GM23338 (cell line): ENCODE measurements at regions not wholly inside any gene's neighbourhood (a gene's known extent, or its start where the extent isn't known, plus 50 kb on each side); places are given as distances from the start of the nearest gene placed in this dataset.
A peak's percentile ranks its signal among the peaks of the same experiment; 100 is the strongest.

ENCODE experiments used
- ATAC-seq: fragments of 200-7000 bp; cut with Tn5 transposase; 3 replicates; pipeline ENCODE4 v1.9.1; 2020
- DNase-seq: peaks from one replicate; pipeline ENCODE4 v3.0.0-alpha.2; 2015; ENCODE audit warnings: low spot score
- H2AFZ ChIP-seq: fragments of 200-600 bp; sonication (generic); 2 replicates; pipeline ENCODE4 v1.8.0; 2016; ENCODE audit warnings: antibody characterized with exemption, mild to moderate bottlenecking, moderate library complexity
- H3F3A ChIP-seq: fragments of 200-600 bp; sonication (generic); replicated peaks from 2 replicates; pipeline ENCODE4 v1.8.0; 2017; ENCODE audit warnings: antibody characterized with exemption, mixed run types, low read depth
- H3K27ac ChIP-seq: fragments of 200-600 bp; sonication (generic); 2 replicates; pipeline ENCODE4 v1.6.1; 2016; ENCODE audit warnings: low read depth
- H3K27me3 ChIP-seq: fragments of 200-600 bp; sonication (generic); 2 replicates; pipeline ENCODE4 v1.8.0; 2016; ENCODE audit warnings: mild to moderate bottlenecking, mixed run types, moderate library complexity; ENCODE audit not compliant: insufficient read depth
- H3K36me3 ChIP-seq: fragments of 200-600 bp; sonication (generic); 2 replicates; pipeline ENCODE4 v1.8.0; 2016; ENCODE audit warnings: mild to moderate bottlenecking; ENCODE audit not compliant: insufficient read depth
- H3K4me1 ChIP-seq: fragments of 200-600 bp; sonication (generic); 2 replicates; pipeline ENCODE4 v1.8.0; 2016; ENCODE audit warnings: mild to moderate bottlenecking, moderate library complexity; ENCODE audit not compliant: insufficient read depth
- H3K4me2 ChIP-seq: fragments of 200-600 bp; sonication (generic); 2 replicates; pipeline ENCODE4 v1.7.1; 2017; ENCODE audit warnings: mixed run types
- H3K4me3 ChIP-seq: fragments of 200-600 bp; sonication (generic); 2 replicates; pipeline ENCODE4 v1.6.1; 2016; ENCODE audit warnings: mixed run types
- H3K79me2 ChIP-seq: fragments of 200-600 bp; sonication (generic); replicated peaks from 2 replicates; pipeline ENCODE4 v1.8.0; 2017; ENCODE audit warnings: mild to moderate bottlenecking; ENCODE audit not compliant: insufficient read depth
- H3K9me2 ChIP-seq: fragments of 200-600 bp; sonication (generic); 2 replicates; pipeline ENCODE4 v1.8.0; 2017; ENCODE audit not compliant: insufficient read depth
- H4K20me1 ChIP-seq: fragments of 200-600 bp; sonication (generic); replicated peaks from 2 replicates; pipeline ENCODE4 v1.8.0; 2017; ENCODE audit warnings: mild to moderate bottlenecking; ENCODE audit not compliant: insufficient read depth
- H3K27ac Mint-ChIP-seq: 2 replicates; pipeline ENCODE4 v1.8.0; 2020; ENCODE audit warnings: inconsistent platforms, mild to moderate bottlenecking, moderate library complexity, mixed read lengths
- H3K27me3 Mint-ChIP-seq: 3 replicates; pipeline ENCODE4 v1.8.0; 2022; ENCODE audit warnings: low read depth, mild to moderate bottlenecking, moderate library complexity, mixed read lengths, inconsistent platforms; ENCODE audit not compliant: insufficient read depth, poor library complexity
- H3K36me3 Mint-ChIP-seq: 3 replicates; pipeline ENCODE4 v1.8.0; 2021; ENCODE audit warnings: low read depth, mild to moderate bottlenecking, inconsistent platforms, moderate library complexity, mixed read lengths
- H3K4me1 Mint-ChIP-seq: 3 replicates; pipeline ENCODE4 v1.8.0; 2020; ENCODE audit warnings: mild to moderate bottlenecking, inconsistent platforms, mixed read lengths
- H3K4me3 Mint-ChIP-seq: 3 replicates; pipeline ENCODE4 v1.8.0; 2021; ENCODE audit warnings: moderate library complexity, mild to moderate bottlenecking, inconsistent platforms, mixed read lengths
- H3K9me3 Mint-ChIP-seq: 3 replicates; pipeline ENCODE4 v1.8.0; 2020; ENCODE audit warnings: moderate library complexity, mild to moderate bottlenecking, inconsistent platforms, mixed read lengths
- ETS1 ChIP-seq: IDR thresholded peaks from 2 replicates; pipeline ENCODE4 v1.6.1; 2016; ENCODE audit warnings: antibody characterized with exemption
- NANOG ChIP-seq: IDR thresholded peaks from 2 replicates; pipeline ENCODE4 v1.6.1; 2016; ENCODE audit warnings: antibody characterized with exemption, borderline replicate concordance
- ZNF331 ChIP-seq: fragments of 250-450 bp; sonication (Bioruptor Pico); IDR thresholded peaks from 2 replicates; pipeline ENCODE4 v1.5.0; 2020; ENCODE audit warnings: low read depth, mild to moderate bottlenecking, moderate library complexity
- ZNF462 ChIP-seq: fragments of 250-450 bp; sonication (Bioruptor Pico); IDR thresholded peaks from 2 replicates; pipeline ENCODE4 v1.5.0; 2020; ENCODE audit warnings: mild to moderate bottlenecking, moderate library complexity

GRCh38 chr6:139475646-139476045 is 101.2 kb upstream of the CITED2 start (continued):
- TF ChIP-seq ZNF462 (no peak), ZNF331 (no peak), NANOG (no peak), ETS1 (no peak)

GRCh38 chr6:139475241-139475640 is 100.8 kb upstream of the CITED2 start:
- Histone ChIP-seq H3K79me2 (no peaks in the 10 kb centered on the region), H3K9me2 (peaks cover 2% of the 10 kb centered on the region; the same call in 1 of the 2 replicates), H2AFZ (0 out of 2 replicates have a peak overlapping the region, but pooled peaks have one; percentile 39), H3K36me3 (no peaks in the 10 kb centered on the region), H3F3A (no peaks in the 10 kb centered on the region), H4K20me1 (no peaks in the 10 kb centered on the region), H3K4me2 (peak overlapping the region; percentile 50; the same call in 1 of the 2 replicates), H3K4me3 (no peak overlapping the region), H3K27me3 (no peaks in the 10 kb centered on the region), H3K27ac (peak overlapping the region; percentile 63; the same call in 1 of the 2 replicates), H3K4me1 (peaks cover 50% of the 10 kb centered on the region)
- ATAC-seq (no peak), DNase-seq (peak; percentile 14)
- Mint-ChIP-seq H3K36me3 (no peaks in the 10 kb centered on the region), H3K9me3 (no peaks in the 10 kb centered on the region), H3K27me3 (peaks cover 5% of the 10 kb centered on the region), H3K27ac (peak overlapping the region; percentile 83), H3K4me1 (peaks cover 69% of the 10 kb centered on the region), H3K4me3 (no peak overlapping the region)
- 0 out of 2 replicates have a peak, but pooled peaks have one; percentile 40 for TF ChIP-seq ZNF462
